SK-N-MC (cell line): ENCODE measurements at regions not wholly inside any gene's neighbourhood (a gene's known extent, or its start where the extent isn't known, plus 50 kb on each side); places are given as distances from the start of the nearest gene placed in this dataset.
"Not testable (repeated sequence)": the region's sequence is repeated elsewhere in the genome, so short reads cannot be mapped to it uniquely, and the experiment has no call there.

Source experiments
- DNase-seq: peaks from one replicate; pipeline ENCODE4 v3.0.0-alpha.2; 2011; ENCODE audit warnings: low read depth, low spot score
- H3K27ac ChIP-seq: fragments of 200-600 bp; sonication (generic); 2 replicates; pipeline ENCODE4 v1.5.1; 2016; ENCODE audit warnings: mixed run types
- H3K36me3 ChIP-seq: fragments of 200-600 bp; sonication (generic); 2 replicates; pipeline ENCODE4 v1.6.1; 2017; ENCODE audit warnings: antibody characterized with exemption, low read length, mixed read lengths; ENCODE audit not compliant: insufficient read depth
- H3K4me3 ChIP-seq: fragments of 200-600 bp; sonication (generic); 2 replicates; pipeline ENCODE4 v1.5.1; 2016
- H3K9ac ChIP-seq: fragments of 200-600 bp; sonication (generic); 2 replicates; pipeline ENCODE4 v1.8.0; 2017; ENCODE audit warnings: mixed run types, mixed read lengths; ENCODE audit not compliant: insufficient read length
- H3K9me3 ChIP-seq: fragments of 200-600 bp; sonication (generic); 2 replicates; pipeline ENCODE4 v1.6.1; 2017; ENCODE audit warnings: low read depth, mild to moderate bottlenecking, antibody characterized with exemption, low read length, moderate library complexity, mixed read lengths
- EZH2 ChIP-seq: fragments of 200-600 bp; sonication (generic); IDR thresholded peaks from one replicate; pipeline ENCODE4 v1.6.1; 2017; ENCODE audit warnings: antibody characterized with exemption
- FOXP2 ChIP-seq: optimal IDR thresholded peaks from 2 replicates; pipeline ENCODE3; 2011; ENCODE audit warnings: mild to moderate bottlenecking, moderate library complexity; ENCODE audit not compliant: insufficient read depth; ENCODE audit errors: extremely low read length, control extremely low read depth
- POLR2AphosphoS5 ChIP-seq: IDR thresholded peaks from 2 replicates; pipeline ENCODE4 v1.6.1; 2012; ENCODE audit warnings: mild to moderate bottlenecking, low read depth, low read length, borderline replicate concordance

DNA sequence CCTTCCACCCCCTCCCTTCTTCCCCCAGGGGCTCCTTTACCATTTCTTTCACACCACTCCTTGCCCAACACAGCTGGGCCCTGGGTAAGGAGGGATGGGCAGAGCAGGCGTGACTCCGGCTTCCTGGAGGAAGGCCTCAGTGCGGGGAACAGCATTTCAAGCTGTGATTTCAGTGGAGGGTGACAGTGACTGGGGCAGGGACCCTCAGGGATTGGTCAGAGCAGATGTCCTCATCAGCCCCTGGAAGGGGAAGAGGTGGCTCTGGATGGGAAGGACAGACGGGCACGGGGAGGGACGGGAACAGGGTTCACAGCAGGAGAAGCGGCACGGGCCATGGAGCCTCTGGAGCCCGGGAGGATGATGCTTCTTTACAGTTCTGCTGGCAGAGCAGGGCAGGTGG, 130.8 kb upstream of the TWIST2 start:
- Histone ChIP-seq H3K9me3 (no peaks in the 10 kb centered on the region), H3K27ac (no peak overlapping the region), H3K36me3 (no peaks in the 10 kb centered on the region), H3K4me3 (no peak overlapping the region), H3K9ac (no peak overlapping the region)
- TF ChIP-seq POLR2AphosphoS5 = no peak
- TF ChIP-seq EZH2 = no peak
- TF ChIP-seq FOXP2 = no peak
- DNase-seq = no peak

DNA sequence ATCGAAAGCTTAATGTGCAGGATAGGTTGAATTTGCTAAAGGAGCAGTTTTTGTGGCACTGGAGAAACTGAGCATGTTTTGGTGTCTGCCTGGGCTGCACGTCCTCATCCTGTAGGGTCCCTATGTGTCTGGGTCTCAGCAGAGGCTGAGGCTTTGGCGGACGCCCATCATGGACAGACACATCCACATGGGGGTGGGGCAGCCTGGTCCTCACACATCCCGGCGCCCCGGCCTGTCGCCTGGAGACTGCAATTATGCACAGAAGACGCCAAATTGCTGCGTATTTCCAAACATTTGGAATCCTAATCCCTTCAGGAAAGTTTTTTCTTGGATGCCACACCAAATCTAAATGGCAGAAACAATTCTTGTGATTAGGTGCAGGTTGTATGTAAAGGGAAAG, 128.2 kb upstream of the TWIST2 start:
- Histone ChIP-seq H3K27ac (no peak overlapping the region), H3K4me3 (no peak overlapping the region), H3K9me3 (no peaks in the 10 kb centered on the region), H3K9ac (no peak overlapping the region), H3K36me3 (no peaks in the 10 kb centered on the region)
- TF ChIP-seq FOXP2 (no peak), EZH2 (no peak), POLR2AphosphoS5 (no peak)
- DNase-seq = no peak

GRCh38 chr2:238720232-238720672, 127.6 kb upstream of the TWIST2 start:
- Histone ChIP-seq H3K9ac (no peak overlapping the region), H3K4me3 (no peak overlapping the region), H3K36me3 (no peaks in the 10 kb centered on the region), H3K9me3 (no peaks in the 10 kb centered on the region), H3K27ac (no peak overlapping the region)
- no peak for TF ChIP-seq EZH2
- TF ChIP-seq POLR2AphosphoS5 = no peak
- TF ChIP-seq FOXP2 = no peak
- DNase-seq = no peak

GRCh38 chr2:238722181-238722580, 125.7 kb upstream of the TWIST2 start:
- Histone ChIP-seq H3K9me3 (no peaks in the 10 kb centered on the region), H3K4me3 (no peak overlapping the region), H3K9ac (no peak overlapping the region), H3K27ac (no peak overlapping the region), H3K36me3 (no peaks in the 10 kb centered on the region)
- no peak for DNase-seq
- no peak for TF ChIP-seq POLR2AphosphoS5
- no peak for TF ChIP-seq EZH2
- TF ChIP-seq FOXP2 = no peak

GRCh38 chr2:238722883-238723282, 125.0 kb upstream of the TWIST2 start:
- H3K4me3 ChIP-seq = no peak overlapping the region
- no peak for TF ChIP-seq FOXP2

DNA sequence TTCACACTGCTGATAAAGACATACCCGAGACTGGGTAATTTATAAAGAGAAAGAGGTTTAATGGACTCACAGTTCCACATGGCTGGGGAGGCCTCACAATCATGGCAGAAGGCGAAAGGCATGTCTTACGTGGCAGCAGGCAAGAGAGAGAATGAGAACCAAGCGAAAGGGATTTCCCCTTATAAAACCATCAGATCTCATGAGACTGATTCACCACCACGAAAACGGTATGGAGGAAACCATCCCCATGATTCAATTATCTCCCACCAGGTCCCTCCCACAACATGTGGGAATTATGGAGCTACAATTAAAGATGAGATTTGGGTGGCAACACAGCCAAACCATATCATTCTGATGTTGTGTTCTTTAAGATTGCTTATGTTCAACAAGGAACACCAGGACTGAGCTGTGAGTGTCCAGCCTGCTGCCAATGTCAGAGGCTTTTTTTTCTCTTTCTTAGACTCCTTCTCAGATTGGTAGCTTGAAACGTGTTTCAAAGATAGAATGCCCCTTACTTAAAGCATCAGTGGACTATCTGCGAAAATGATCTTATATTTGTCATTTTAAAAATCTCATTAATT, 124.1 kb upstream of the TWIST2 start:
- not testable (repeated sequence) for H3K36me3 ChIP-seq, H3K9ac ChIP-seq, DNase-seq, H3K27ac ChIP-seq, H3K4me3 ChIP-seq, H3K9me3 ChIP-seq

More at GRCh38 chr2:238722883-238723282, 125.0 kb upstream of the TWIST2 start:
- Histone ChIP-seq H3K9ac (no peak overlapping the region), H3K36me3 (no peaks in the 10 kb centered on the region), H3K27ac (no peak overlapping the region), H3K9me3 (no peaks in the 10 kb centered on the region)
- no peak for DNase-seq

DNA sequence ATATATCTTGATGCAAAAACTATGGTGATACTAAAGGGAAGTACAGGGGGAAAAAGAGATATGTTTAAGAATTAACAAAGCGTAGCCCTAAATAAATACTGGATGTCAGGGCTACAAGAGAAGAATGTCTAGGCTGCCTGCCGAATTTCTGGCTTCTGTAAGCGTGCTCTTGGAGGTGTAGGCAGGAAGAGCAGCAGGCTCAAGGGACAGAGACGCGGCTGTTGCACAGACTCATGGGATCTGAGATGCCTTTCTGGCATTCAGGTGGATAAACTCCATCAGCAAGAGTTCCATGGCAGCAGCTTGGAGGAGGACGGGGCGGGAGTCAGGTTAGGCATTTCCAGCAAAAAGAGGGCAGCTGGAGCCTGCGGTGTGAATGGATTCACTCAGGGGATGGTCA, 123.2 kb upstream of the TWIST2 start:
- no peaks in the 10 kb centered on the region for H3K36me3 ChIP-seq
- H3K9ac ChIP-seq = no peak overlapping the region
- H3K27ac ChIP-seq = no peak overlapping the region
- no peaks in the 10 kb centered on the region for H3K9me3 ChIP-seq
- no peak for DNase-seq
- no peak for TF ChIP-seq FOXP2
- TF ChIP-seq EZH2 = no peak
- TF ChIP-seq POLR2AphosphoS5 = no peak
- no peak overlapping the region for H3K4me3 ChIP-seq

DNA sequence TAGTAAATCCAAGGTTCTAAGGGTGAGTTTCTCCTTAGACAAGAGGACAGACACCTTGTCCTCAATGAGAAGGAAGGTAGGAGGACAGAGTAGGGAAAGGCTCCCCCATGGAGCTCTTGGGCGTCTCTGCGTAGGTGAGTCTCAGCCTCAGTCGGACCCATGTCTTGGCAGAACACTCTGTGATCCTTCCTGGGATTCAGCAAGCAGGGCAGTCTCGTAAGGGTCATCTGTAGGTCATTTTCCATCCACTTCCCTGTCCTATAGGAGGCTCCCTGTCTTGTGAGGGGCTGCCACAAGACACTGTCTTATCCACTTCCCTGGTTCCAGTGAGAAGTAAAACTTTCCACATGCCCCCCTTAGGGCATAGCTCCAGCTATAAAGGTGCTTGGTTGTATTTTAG, 122.6 kb upstream of the TWIST2 start:
- TF ChIP-seq POLR2AphosphoS5 (no peak), FOXP2 (no peak), EZH2 (no peak)
- H3K9me3 ChIP-seq = no peaks in the 10 kb centered on the region

GRCh38 chr2:238726670-238727584, 121.0 kb upstream of the TWIST2 start:
- no peak overlapping the region for H3K9ac ChIP-seq
- no peaks in the 10 kb centered on the region for H3K9me3 ChIP-seq
- DNase-seq = no peak
- H3K36me3 ChIP-seq = no peaks in the 10 kb centered on the region
- TF ChIP-seq POLR2AphosphoS5 (no peak), EZH2 (no peak), FOXP2 (no peak)
- H3K27ac ChIP-seq = no peak overlapping the region
- no peak overlapping the region for H3K4me3 ChIP-seq

More for the DNA sequence above, 122.6 kb upstream of the TWIST2 start:
- Histone ChIP-seq H3K36me3 (no peaks in the 10 kb centered on the region), H3K9ac (no peak overlapping the region), H3K4me3 (no peak overlapping the region), H3K27ac (no peak overlapping the region)
- no peak for DNase-seq
